ENCODE measurements at regions not wholly inside any gene's neighbourhood (a gene's known extent, or its start where the extent isn't known, plus 50 kb on each side); places are given as distances from the start of the nearest gene placed in this dataset.

DNA sequence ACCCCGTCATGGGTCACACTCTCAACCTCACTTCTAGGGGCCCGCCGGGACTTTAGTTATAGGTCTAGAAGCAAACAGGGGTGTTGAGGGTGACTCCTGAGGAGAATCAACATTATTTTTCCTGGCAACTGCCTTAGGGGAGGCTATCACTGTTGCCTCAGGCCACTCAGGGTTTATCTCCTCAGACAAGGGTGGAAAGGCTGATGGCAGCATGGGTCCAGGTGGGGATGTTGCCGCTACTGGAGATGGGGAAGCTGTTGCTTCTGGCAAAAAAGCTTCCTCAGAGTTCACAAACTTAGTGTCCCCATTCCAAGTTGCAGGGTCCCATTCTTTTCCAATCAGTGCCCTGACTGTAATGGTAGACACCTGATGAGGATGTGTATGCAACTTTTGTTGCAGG is 467.4 kb upstream of the RGS6 start:
- TF ChIP-seq EP300 (IDR thresholded peaks at IDR 0.05) (no peak), CTCF (IDR thresholded peaks at IDR 0.05) (no peak), POLR2AphosphoS5 (IDR thresholded peaks at IDR 0.05) (no peak), POLR2A (IDR thresholded peaks at IDR 0.05) (no peak)

All from stomach (tissue), 4 donors.